Activated T-helper 17 cell treated with anti-CD3 and anti-CD28 coated beads, Interleukin-2, amount 50 U/mL, for 72 hours (primary cell): ENCODE measurements at regions not wholly inside any gene's neighbourhood (a gene's known extent, or its start where the extent isn't known, plus 50 kb on each side); places are given as distances from the start of the nearest gene placed in this dataset.

Experiments used
- ATAC-seq: fragments of 150-1000 bp; cut with Tn5 transposase; replicated peaks from 2 replicates; pipeline ENCODE4 v1.10.0; 2021; ENCODE audit warnings: mild to moderate bottlenecking, moderate library complexity
- H3K27ac Mint-ChIP-seq: one replicate; pipeline ENCODE4 v1.8.0; 2022; ENCODE audit warnings: mixed read lengths
- H3K27me3 Mint-ChIP-seq: one replicate; pipeline ENCODE4 v1.8.0; 2022; ENCODE audit warnings: mixed read lengths
- H3K36me3 Mint-ChIP-seq: one replicate; pipeline ENCODE4 v1.8.0; 2022; ENCODE audit warnings: low read depth, mild to moderate bottlenecking, mixed read lengths
- H3K4me1 Mint-ChIP-seq: one replicate; pipeline ENCODE4 v1.8.0; 2022; ENCODE audit warnings: mixed read lengths
- H3K4me3 Mint-ChIP-seq: one replicate; pipeline ENCODE4 v1.8.0; 2022; ENCODE audit warnings: mild to moderate bottlenecking, mixed read lengths
- H3K9me3 Mint-ChIP-seq: one replicate; pipeline ENCODE4 v1.8.0; 2022; ENCODE audit warnings: mixed read lengths

DNA sequence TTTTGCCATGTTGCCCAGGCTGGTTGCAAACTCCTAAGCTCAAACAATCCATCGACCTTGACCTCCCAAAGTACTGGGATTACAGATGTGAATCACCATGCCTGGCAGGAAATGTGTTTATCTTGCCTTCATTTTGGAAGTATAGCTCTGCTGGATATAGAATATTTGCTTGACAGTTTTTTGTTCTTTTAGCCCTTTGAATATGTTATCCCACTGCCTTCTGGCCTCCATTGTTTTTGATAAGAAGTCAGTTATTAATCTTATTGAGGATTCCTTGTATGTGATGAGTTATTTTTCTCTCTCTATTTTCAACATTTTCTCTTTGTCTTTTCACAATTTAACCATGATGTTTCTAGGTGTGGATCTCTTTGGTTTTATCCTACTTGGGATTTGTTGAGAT, 112.9 kb upstream of the RAB3GAP2 start:
- H3K9me3 Mint-ChIP-seq: peaks cover 1% of the 10 kb centered on the region
- no peak overlapping the region for H3K4me3 Mint-ChIP-seq
- no peak for ATAC-seq
- no peak overlapping the region for H3K27ac Mint-ChIP-seq
- H3K4me1 Mint-ChIP-seq: no peaks in the 10 kb centered on the region
- no peaks in the 10 kb centered on the region for H3K36me3 Mint-ChIP-seq
- peaks cover 23% of the 10 kb centered on the region for H3K27me3 Mint-ChIP-seq

DNA sequence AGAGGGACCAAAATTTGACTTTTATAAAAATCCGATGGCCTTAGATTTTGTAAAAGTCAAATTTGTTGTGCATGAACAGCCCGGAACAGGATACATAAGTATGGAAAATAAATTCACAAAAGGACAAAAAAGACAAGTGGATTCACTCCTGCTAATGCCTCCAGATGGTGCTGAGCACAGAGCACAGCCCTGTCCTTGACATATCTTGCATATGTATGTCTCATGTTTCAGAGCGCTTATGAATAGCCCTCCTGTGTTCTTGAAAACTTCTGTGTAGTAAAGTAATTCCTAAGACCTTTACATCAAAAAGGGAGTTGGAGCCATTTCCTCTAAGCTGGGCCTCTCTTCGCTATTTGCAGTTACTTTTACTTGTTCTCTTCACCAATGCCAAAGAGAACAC, 110.7 kb upstream of the RAB3GAP2 start:
- peaks cover 19% of the 10 kb centered on the region for H3K27me3 Mint-ChIP-seq
- no peak overlapping the region for H3K27ac Mint-ChIP-seq
- peaks cover 3% of the 10 kb centered on the region for H3K9me3 Mint-ChIP-seq
- H3K4me1 Mint-ChIP-seq: no peaks in the 10 kb centered on the region
- H3K4me3 Mint-ChIP-seq: no peak overlapping the region
- no peaks in the 10 kb centered on the region for H3K36me3 Mint-ChIP-seq
- no peak for ATAC-seq

DNA sequence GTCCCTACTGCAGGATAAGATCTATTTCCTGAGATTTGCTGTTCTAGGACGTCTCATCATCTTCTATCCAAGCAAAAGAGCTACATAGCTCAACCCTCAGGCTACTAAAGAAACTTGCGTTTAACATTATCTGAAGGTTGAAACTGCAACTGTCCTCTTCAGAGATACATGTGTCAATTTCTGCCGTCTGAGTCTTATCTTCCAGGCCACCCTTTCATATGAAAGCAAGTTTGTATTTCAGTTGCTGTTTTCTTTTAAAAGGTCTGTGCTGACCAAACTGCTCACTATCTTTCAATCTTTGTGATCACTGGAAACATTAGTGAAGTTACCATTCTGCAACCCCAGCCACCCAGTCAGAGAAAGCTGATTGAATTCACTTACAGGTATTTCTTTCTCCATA, 108.6 kb upstream of the RAB3GAP2 start:
- H3K36me3 Mint-ChIP-seq: no peaks in the 10 kb centered on the region
- no peak overlapping the region for H3K27ac Mint-ChIP-seq
- ATAC-seq: no peak
- H3K4me3 Mint-ChIP-seq: no peak overlapping the region
- no peaks in the 10 kb centered on the region for H3K4me1 Mint-ChIP-seq
- peaks cover 19% of the 10 kb centered on the region for H3K27me3 Mint-ChIP-seq
- H3K9me3 Mint-ChIP-seq: peaks cover 3% of the 10 kb centered on the region

DNA sequence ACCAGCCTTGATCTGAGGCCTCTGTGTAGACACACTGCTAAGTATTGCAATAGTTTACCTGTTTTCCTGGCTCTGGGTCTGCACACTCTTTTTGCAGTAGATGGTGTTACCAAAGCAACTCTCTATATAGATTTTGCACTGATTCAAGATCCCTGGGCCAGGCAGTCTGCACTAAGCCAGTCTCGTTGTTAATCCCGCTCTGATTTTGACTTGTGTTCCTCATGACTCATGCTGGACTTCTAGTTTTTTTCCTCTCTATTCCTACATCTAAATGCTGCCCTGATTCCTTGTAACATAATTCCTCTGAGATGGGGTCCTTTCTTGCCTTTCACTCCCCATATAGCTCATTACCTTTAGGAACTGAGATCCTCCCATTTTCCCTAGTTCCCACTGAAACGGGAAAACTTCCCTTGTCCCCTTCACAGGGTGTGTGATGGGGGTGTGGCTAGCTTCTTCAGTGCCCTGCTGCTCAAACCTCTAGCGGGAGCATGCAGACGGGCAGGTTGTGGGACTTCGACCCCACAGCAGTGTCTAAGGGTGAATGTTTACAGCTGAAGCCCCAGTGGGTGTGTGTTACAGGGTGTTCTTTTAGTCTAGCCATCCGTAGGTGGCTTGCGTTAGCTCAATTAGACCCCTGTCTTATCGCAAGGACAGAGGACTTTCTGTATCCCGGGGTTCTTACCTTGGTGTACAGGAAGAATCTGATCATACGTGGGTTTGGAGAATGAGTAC, 106.5 kb upstream of the RAB3GAP2 start:
- H3K36me3 Mint-ChIP-seq: no peaks in the 10 kb centered on the region

DNA sequence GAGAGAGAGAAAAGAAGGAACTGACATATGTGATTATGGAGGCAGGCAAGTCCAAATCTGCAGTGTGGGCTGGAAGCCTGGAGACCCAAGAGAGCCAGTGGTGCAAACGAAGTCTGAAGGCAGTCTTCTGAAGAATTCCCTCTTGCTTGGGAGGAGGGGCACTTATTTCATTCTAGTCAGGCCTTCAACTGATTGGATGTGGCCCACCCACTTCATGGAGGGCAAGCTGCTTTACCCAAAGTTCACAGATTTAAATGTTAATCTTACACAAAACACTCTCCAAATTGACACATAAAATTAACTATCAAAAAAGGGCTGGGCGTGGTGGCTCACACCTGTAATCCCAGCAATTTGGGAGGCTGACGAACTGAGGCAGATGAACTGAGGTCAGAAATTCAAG, 103.5 kb upstream of the RAB3GAP2 start:
- H3K27me3 Mint-ChIP-seq: peaks cover 27% of the 10 kb centered on the region
- no peaks in the 10 kb centered on the region for H3K4me1 Mint-ChIP-seq
- H3K27ac Mint-ChIP-seq: no peak overlapping the region
- H3K36me3 Mint-ChIP-seq: no peaks in the 10 kb centered on the region
- H3K4me3 Mint-ChIP-seq: no peak overlapping the region
- no peak for ATAC-seq
- peaks cover 3% of the 10 kb centered on the region for H3K9me3 Mint-ChIP-seq

More for the DNA sequence above, 106.5 kb upstream of the RAB3GAP2 start:
- peaks cover 3% of the 10 kb centered on the region for H3K9me3 Mint-ChIP-seq
- peaks cover 24% of the 10 kb centered on the region for H3K27me3 Mint-ChIP-seq
- ATAC-seq: no peak
- H3K4me1 Mint-ChIP-seq: no peaks in the 10 kb centered on the region
- H3K4me3 Mint-ChIP-seq: no peak overlapping the region
- H3K27ac Mint-ChIP-seq: no peak overlapping the region

DNA sequence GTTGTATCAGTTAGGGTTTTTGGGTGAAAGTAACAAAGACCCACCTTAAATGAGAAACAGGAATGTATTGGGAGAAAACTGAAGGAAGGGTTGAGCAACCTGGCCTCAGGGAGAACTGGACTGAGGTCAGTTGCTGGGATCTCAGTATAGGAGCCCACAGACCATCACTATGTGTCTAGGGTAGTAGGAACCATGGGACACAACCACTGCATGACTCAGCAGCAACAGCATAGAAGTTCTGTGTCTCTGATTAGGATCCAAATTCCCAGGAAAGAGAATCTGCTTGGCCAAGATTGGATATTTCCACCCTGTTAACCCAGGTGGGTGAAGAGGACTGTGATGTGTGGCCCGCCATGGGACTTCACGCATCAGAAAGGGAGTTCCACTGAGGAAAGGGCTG, 102.2 kb upstream of the RAB3GAP2 start:
- no peaks in the 10 kb centered on the region for H3K9me3 Mint-ChIP-seq
- no peak for ATAC-seq
- peaks cover 28% of the 10 kb centered on the region for H3K27me3 Mint-ChIP-seq

DNA sequence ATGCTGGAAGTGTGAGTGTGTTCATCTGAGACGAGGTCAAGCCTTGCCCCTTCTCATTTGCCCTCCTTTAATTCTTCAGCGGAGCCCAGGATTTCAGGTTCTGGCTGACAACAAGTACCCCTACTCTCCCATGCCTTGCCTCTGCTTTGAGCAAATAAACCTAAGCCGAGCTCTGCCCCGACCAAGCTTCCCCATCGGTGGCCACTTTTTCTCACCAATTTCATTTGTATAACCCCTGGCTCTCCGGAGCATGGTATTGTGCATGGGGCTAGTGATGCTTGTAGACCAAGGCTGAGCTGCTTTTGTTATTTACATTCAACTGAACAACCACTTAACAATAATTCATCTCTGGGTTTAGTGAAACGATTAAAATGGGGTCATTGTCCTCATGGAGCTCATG, 100.2 kb upstream of the RAB3GAP2 start:
- H3K27me3 Mint-ChIP-seq: peaks cover 28% of the 10 kb centered on the region
- no peak overlapping the region for H3K4me3 Mint-ChIP-seq
- ATAC-seq: no peak
- no peaks in the 10 kb centered on the region for H3K4me1 Mint-ChIP-seq
- no peaks in the 10 kb centered on the region for H3K9me3 Mint-ChIP-seq
- no peak overlapping the region for H3K27ac Mint-ChIP-seq
- no peaks in the 10 kb centered on the region for H3K36me3 Mint-ChIP-seq

More for the DNA sequence above, 102.2 kb upstream of the RAB3GAP2 start:
- H3K4me1 Mint-ChIP-seq: no peaks in the 10 kb centered on the region
- no peak overlapping the region for H3K4me3 Mint-ChIP-seq
- H3K36me3 Mint-ChIP-seq: no peaks in the 10 kb centered on the region
- H3K27ac Mint-ChIP-seq: no peak overlapping the region

DNA sequence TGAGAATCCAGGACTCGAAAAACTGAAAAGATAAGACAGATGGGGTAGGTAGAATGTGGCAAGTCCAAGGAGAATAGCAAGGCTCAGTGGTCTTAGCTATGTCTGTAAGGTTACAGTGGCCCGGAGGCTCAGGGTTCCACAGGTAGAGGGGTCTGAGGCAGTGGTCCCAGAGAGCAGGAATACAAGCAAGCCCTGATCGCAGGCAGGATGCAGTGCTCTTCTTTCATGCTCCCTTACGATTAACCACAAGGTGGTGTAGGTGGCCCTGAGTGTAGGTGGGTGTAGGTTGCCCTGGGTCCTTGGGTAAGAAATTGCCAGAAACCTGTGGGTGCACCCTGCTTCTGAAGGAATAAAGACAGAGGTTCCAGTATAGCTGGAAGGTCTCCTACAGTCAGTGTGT, 99.1 kb upstream of the RAB3GAP2 start:
- H3K9me3 Mint-ChIP-seq: no peaks in the 10 kb centered on the region
- peaks cover 28% of the 10 kb centered on the region for H3K27me3 Mint-ChIP-seq
- H3K4me3 Mint-ChIP-seq: no peak overlapping the region
- ATAC-seq: no peak
- no peaks in the 10 kb centered on the region for H3K4me1 Mint-ChIP-seq
- no peak overlapping the region for H3K27ac Mint-ChIP-seq
- no peaks in the 10 kb centered on the region for H3K36me3 Mint-ChIP-seq

DNA sequence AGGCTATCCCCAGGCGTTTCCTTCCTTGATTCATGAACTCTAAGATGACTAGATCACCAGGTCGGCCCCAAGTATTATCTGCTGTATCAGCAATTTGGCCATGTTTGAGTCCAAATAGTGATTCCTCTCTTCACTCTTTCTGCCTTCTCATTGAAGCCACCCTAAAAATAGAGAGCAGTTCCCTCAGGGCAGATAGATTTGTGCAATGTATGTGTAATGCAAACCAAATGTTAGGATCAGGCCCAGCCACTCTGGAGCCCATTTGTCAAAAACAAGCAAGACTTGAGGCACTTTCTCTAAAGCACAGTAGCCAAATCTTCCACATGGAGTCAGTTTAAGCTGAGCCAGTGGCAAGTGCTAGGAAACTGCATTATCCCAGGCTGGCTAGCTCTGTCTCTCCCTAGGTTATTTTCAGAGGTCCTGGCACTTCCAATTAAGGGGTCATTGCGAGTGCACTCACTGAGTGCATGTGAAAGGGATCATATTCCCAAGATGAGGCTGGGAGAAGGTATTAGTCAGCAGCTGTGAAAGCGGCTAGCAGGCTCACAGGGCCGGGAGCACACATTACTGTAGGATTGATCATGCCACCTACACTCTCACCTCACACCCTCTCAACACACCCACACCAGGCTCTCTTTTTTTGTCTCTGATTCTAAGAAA, 97.9 kb upstream of the RAB3GAP2 start:
- Mint-ChIP-seq H3K4me3 (no peak overlapping the region), H3K27me3 (peaks cover 29% of the 10 kb centered on the region), H3K9me3 (no peaks in the 10 kb centered on the region), H3K27ac (no peak overlapping the region), H3K4me1 (no peaks in the 10 kb centered on the region), H3K36me3 (no peaks in the 10 kb centered on the region)
- no peak for ATAC-seq

DNA sequence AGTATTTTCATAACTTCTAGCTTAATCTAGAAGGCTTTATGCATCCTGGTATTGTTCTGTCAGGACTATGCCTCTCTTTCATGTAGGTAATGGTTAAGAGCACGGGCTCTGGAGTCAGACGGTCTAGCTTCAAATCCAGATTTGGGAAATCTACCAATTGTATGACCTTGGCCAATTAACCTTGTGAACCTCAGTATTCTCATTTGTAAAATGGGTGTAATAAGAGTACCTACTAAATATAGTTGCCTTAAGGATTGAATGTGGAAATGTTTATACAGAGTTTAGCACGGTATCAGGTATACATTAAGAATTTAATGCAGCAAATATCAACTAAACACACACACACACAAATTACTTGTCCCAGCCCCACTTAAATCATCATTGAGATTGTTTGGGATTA, 97.3 kb upstream of the RAB3GAP2 start:
- H3K9me3 Mint-ChIP-seq: no peaks in the 10 kb centered on the region
- H3K36me3 Mint-ChIP-seq: no peaks in the 10 kb centered on the region
- peaks cover 33% of the 10 kb centered on the region for H3K27me3 Mint-ChIP-seq
- H3K4me1 Mint-ChIP-seq: no peaks in the 10 kb centered on the region
- H3K4me3 Mint-ChIP-seq: no peak overlapping the region
- no peak for ATAC-seq
- H3K27ac Mint-ChIP-seq: no peak overlapping the region

DNA sequence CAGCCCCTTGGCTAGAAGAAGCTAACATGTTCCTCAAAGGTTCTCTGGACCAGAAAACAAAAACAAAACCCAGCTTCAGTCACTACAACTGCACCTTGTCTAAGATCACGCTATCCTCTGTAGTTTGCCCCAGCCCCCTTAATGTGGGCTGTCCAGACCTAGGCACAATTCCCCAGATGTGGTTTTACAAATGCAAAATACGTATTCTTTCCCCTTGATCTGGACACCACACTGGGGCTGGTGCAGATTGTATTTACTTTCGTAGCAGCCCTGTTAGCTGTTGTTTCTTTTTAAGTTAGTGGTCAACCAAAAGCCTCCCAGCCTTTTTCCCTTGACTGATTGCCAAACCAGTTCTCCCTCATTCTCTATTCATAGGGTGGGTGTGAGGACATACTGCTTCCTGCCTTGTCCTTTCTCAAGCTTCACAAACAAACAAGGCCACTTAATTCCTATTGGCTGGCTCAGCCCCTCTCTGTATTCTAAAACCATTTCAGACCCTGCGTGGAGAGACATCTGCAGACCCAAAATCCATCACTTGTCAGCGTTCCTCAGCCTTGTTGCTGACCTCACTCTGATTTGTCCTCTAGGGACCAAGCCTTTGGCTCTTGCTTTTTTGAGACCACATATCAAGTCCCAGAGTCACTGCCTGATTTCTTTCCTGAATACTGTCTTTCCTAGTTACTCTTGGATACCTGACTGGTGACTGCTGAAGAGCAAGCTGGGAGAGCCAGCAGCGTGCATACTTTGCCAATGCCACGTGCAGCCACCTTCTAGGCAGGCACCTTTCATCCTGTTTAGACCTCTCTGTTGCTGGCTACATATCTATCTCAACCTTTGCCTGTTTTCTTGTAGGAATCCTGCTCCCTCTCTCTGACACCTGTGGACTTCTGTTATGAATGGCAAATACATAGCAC, 96.4 kb upstream of the RAB3GAP2 start:
- no peak overlapping the region for H3K27ac Mint-ChIP-seq
- no peaks in the 10 kb centered on the region for H3K36me3 Mint-ChIP-seq
- ATAC-seq: no peak
- H3K4me1 Mint-ChIP-seq: no peaks in the 10 kb centered on the region
- H3K27me3 Mint-ChIP-seq: peaks cover 33% of the 10 kb centered on the region
- no peaks in the 10 kb centered on the region for H3K9me3 Mint-ChIP-seq
- no peak overlapping the region for H3K4me3 Mint-ChIP-seq

DNA sequence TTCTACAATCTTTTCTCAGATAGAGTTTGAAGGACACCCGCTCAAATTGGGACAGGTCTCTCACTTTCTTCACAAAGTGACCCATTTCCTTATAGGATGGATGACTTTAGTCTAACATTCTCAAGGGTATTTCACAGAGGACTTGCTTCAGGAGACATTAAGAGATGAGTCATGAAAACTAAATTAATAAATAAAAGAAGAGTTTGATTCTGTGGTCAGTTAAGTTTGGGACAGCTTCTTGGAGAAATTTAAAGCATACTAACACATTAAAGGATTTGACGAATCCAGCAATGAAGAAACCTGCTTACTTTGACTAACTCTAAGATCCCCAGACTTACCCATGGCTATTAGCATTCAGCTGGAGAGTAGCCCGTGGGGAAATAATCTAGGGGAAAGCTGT, 95.6 kb upstream of the RAB3GAP2 start:
- ATAC-seq: no peak

DNA sequence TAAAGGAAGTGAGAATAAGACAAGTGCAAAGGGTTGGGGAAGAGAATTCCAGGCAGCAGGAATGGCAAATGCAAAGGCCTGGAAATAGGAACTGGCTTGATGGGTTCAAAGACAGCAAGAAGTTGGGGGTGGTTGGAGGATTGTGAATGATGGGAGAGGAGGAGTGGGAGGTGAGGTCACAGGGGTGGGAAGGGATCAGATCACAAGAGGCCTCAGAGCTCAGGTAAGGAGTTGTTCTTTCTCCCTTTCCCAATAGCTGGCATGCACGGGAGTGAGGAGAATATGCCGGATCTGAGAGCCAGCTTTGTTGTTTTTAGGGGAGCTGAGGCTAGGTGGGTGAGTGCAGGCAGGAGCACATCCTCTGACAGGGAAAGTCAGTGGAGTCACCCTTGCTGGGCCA, 94.0 kb upstream of the RAB3GAP2 start:
- H3K36me3 Mint-ChIP-seq: no peaks in the 10 kb centered on the region
- no peaks in the 10 kb centered on the region for H3K4me1 Mint-ChIP-seq
- no peak overlapping the region for H3K27ac Mint-ChIP-seq
- H3K27me3 Mint-ChIP-seq: peaks cover 30% of the 10 kb centered on the region
- H3K4me3 Mint-ChIP-seq: no peak overlapping the region
- no peaks in the 10 kb centered on the region for H3K9me3 Mint-ChIP-seq
- ATAC-seq: no peak

More for the DNA sequence above, 95.6 kb upstream of the RAB3GAP2 start:
- Mint-ChIP-seq H3K27ac (no peak overlapping the region), H3K4me3 (no peak overlapping the region), H3K36me3 (no peaks in the 10 kb centered on the region), H3K9me3 (no peaks in the 10 kb centered on the region), H3K27me3 (peaks cover 28% of the 10 kb centered on the region), H3K4me1 (no peaks in the 10 kb centered on the region)

DNA sequence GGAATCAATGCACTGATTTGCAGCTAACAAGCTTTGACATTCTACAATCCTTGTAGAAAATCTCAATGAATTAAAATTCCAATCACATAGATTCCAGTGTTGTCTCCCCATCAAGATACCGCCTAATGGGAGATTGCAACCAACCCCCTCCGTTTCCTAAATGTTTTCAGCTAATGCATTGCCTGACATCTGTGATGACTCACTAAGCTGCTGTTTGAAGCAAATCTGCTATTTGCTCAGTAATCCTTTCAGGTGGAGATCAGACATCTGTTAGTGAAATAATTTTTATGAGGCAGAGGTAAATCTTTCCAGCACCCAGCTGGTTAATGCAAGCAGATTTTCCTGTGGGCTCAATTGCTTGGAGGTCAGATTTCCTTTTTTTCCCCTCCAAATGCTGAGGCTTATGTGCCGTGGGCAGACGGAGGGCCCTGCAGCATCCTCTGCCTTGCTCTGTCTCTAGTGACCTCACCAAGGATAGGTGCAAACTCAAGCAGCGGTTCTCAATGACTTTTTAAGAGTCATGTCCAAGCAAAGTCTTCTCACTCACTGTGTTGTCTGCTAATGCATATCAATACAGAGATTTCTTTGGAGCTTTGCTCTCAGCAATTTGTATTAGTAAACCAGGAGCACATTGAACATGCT, 91.1 kb upstream of the RAB3GAP2 start:
- Mint-ChIP-seq H3K4me1 (no peaks in the 10 kb centered on the region), H3K27me3 (peaks cover 17% of the 10 kb centered on the region), H3K9me3 (no peaks in the 10 kb centered on the region), H3K27ac (no peak overlapping the region), H3K36me3 (no peaks in the 10 kb centered on the region), H3K4me3 (no peak overlapping the region)
- no peak for ATAC-seq
